DOHH2 (cell line): ENCODE measurements at regions not wholly inside any gene's neighbourhood (a gene's known extent, or its start where the extent isn't known, plus 50 kb on each side); places are given as distances from the start of the nearest gene placed in this dataset.

ENCODE experiments used
- EZH2phosphoT487 ChIP-seq: fragments of 200-600 bp; sonication (generic); IDR thresholded peaks from 2 replicates; pipeline ENCODE4 v1.6.1; 2017; ENCODE audit warnings: borderline replicate concordance, mild to moderate bottlenecking, antibody characterized with exemption, low read length, moderate library complexity, mixed read lengths
- TF ChIP-seq, protein P1 (sequence below): fragments of 200-600 bp; sonication (generic); IDR thresholded peaks from one replicate; pipeline ENCODE4 v1.5.1; 2014; ENCODE audit warnings: antibody characterized with exemption, mild to moderate bottlenecking, low read depth, low read length; ENCODE audit not compliant: poor library complexity, severe bottlenecking

DNA sequence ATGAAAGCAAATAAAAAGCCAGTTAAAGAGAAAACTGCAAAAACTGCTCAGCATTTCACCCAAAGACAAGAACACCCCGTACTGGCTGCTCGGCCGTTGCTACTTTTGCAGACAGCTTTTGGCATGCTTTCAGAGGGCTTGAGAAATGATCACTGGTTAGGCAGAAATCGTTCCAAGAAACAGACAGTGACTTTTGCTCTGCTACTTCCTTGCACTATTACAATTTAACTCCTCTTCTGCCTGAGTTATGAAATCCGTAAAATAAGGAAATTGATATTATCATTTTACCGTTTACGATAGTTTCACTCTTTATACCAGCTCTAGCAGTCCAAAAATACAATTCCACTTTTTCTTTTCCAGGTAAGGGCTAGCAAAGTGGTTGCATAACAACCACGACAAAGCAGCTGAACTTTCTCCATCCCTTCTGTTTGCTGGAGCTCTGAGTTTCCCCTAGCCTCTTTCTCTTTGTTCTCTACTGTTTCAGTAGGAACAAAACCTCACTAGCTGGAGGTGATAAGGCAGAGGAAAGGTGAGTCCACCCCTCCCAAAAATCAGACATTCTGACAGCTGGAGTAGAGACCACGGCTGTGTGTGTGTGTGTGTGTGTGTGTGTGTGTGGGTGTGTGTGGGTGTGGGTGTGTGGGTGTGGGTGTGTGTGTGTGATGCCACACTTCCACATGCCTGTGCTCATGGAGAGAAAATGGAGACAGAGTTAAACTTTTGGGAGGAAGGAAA is 191.8 kb upstream of the RREB1 start:
- no peak for TF ChIP-seq EZH2phosphoT487
- TF ChIP-seq, protein P1, sequence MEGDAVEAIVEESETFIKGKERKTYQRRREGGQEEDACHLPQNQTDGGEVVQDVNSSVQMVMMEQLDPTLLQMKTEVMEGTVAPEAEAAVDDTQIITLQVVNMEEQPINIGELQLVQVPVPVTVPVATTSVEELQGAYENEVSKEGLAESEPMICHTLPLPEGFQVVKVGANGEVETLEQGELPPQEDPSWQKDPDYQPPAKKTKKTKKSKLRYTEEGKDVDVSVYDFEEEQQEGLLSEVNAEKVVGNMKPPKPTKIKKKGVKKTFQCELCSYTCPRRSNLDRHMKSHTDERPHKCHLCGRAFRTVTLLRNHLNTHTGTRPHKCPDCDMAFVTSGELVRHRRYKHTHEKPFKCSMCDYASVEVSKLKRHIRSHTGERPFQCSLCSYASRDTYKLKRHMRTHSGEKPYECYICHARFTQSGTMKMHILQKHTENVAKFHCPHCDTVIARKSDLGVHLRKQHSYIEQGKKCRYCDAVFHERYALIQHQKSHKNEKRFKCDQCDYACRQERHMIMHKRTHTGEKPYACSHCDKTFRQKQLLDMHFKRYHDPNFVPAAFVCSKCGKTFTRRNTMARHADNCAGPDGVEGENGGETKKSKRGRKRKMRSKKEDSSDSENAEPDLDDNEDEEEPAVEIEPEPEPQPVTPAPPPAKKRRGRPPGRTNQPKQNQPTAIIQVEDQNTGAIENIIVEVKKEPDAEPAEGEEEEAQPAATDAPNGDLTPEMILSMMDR: no peak
